H1 (cell line): ENCODE measurements at regions not wholly inside any gene's neighbourhood (a gene's known extent, or its start where the extent isn't known, plus 50 kb on each side); places are given as distances from the start of the nearest gene placed in this dataset.

Experiments used
- CTCF ChIA-PET: fragments of 300-600 bp; sonication (Branson Sonifier 250); formaldehyde crosslinking; loops from one replicate; lab custom pipeline; 2021; ENCODE audit not compliant: partially characterized antibody; lab: Charles Lee
- POLR2A ChIA-PET: fragments of 300-600 bp; sonication (Branson Sonifier 250); formaldehyde crosslinking; loops from one replicate; lab custom pipeline; 2021; ENCODE audit warnings: inconsistent platforms; ENCODE audit not compliant: partially characterized antibody; lab: Charles Lee
- DNase-seq, 2 experiments: peaks; one replicate each; pipeline versions ENCODE4 v3.0.0 to v3.0.0-alpha.2; 2010 to 2022; ENCODE audit warnings: low spot score in 2 of 2, low read depth in 1 of 2, mixed read lengths in 1 of 2
- FAIRE-seq: peaks from 2 replicates; lab custom pipeline; 2011; peaks lifted over from hg19 to GRCh38; lab: Jason Lieb, UNC
- H2AFZ ChIP-seq: 2 replicates; pipeline ENCODE4 v1.8.1; 2012; ENCODE audit warnings: low read length, inconsistent platforms
- H2AK5ac ChIP-seq: 2 replicates; pipeline ENCODE4 v1.6.1; 2013; ENCODE audit warnings: low read depth, low read length
- H2BK120ac ChIP-seq: replicated peaks from 2 replicates; pipeline ENCODE3; 2013; ENCODE audit warnings: low read depth, low read length, inconsistent platforms
- H2BK12ac ChIP-seq: 2 replicates; pipeline ENCODE4 v1.6.1; 2013; ENCODE audit warnings: low read depth, low read length
- H2BK15ac ChIP-seq: 2 replicates; pipeline ENCODE4 v1.6.1; 2013; ENCODE audit warnings: low read length
- H2BK20ac ChIP-seq: 2 replicates; pipeline ENCODE4 v1.6.1; 2013; ENCODE audit warnings: low read length
- H2BK5ac ChIP-seq: 2 replicates; pipeline ENCODE4 v1.6.1; 2013; ENCODE audit warnings: low read depth, low read length
- H3K14ac ChIP-seq: 2 replicates; pipeline ENCODE4 v1.6.1; 2013; ENCODE audit warnings: inconsistent platforms; ENCODE audit not compliant: insufficient read length
- H3K18ac ChIP-seq: 2 replicates; pipeline ENCODE4 v1.6.1; 2013; ENCODE audit warnings: low read length; ENCODE audit errors: extremely low read depth
- H3K23ac ChIP-seq: 2 replicates; pipeline ENCODE4 v1.6.1; 2013; ENCODE audit warnings: inconsistent platforms; ENCODE audit not compliant: insufficient read length
- H3K23me2 ChIP-seq: 2 replicates; pipeline ENCODE4 v1.6.1; 2013; ENCODE audit warnings: low read depth, low read length
- H3K27ac ChIP-seq: 2 replicates; pipeline ENCODE4 v1.6.1; 2011; ENCODE audit warnings: low read depth, low read length, inconsistent platforms
- H3K27me3 ChIP-seq, 4 experiments: replicated peaks in 1 of 4; 1 replicate in 1 of 4; 2 replicates in 3 of 4; pipeline versions ENCODE4 v1.6.1 to v1.8.1; 2011 to 2013; ENCODE audit warnings: low read length in 3 of 4, mild to moderate bottlenecking in 3 of 4, inconsistent platforms in 2 of 4, mixed read lengths in 2 of 4, moderate library complexity in 1 of 4; ENCODE audit not compliant: control insufficient read depth in 3 of 4, insufficient read depth in 3 of 4; ENCODE audit errors: extremely low read depth in 1 of 4
- H3K36me3 ChIP-seq, 4 experiments: 2 replicates each; pipeline versions ENCODE4 v1.6.1 to v1.8.1; 2011 to 2013; ENCODE audit warnings: mild to moderate bottlenecking in 4 of 4, low read length in 3 of 4, moderate library complexity in 2 of 4, control low read depth in 1 of 4, inconsistent platforms in 1 of 4; ENCODE audit not compliant: insufficient read depth in 4 of 4, control insufficient read depth in 2 of 4
- H3K4ac ChIP-seq: replicated peaks from 2 replicates; pipeline ENCODE3; 2013; ENCODE audit warnings: low read length, low read depth, mixed read lengths, inconsistent platforms; ENCODE audit not compliant: insufficient read length
- H3K4me1 ChIP-seq, 4 experiments: replicated peaks in 1 of 4; 1 replicate in 1 of 4; 2 replicates in 3 of 4; pipeline versions ENCODE4 v1.6.1 to v1.8.1; 2011 to 2013; ENCODE audit warnings: low read length in 3 of 4, inconsistent platforms in 2 of 4, mixed read lengths in 1 of 4; ENCODE audit not compliant: insufficient read depth in 4 of 4, control insufficient read depth in 3 of 4
- H3K4me2 ChIP-seq, 2 experiments: 2 replicates each; pipeline versions ENCODE4 v1.6.1 to v1.8.1; 2011 to 2013; ENCODE audit warnings: low read depth in 2 of 2, low read length in 2 of 2, control low read depth in 1 of 2, inconsistent platforms in 1 of 2, mild to moderate bottlenecking in 1 of 2; ENCODE audit not compliant: insufficient read depth in 1 of 2
- H3K4me3 ChIP-seq, 4 experiments: fragments of 200-600, 300-600 bp in 1 of 4; sonication (generic), shearing (Covaris generic), sonication (Bioruptor Twin) in 1 of 4; 2 replicates each; pipeline versions ENCODE4 v1.5.1 to v1.8.1; 2011 to 2016; ENCODE audit warnings: low read length in 4 of 4, low read depth in 3 of 4, control low read depth in 2 of 4, inconsistent platforms in 2 of 4, mild to moderate bottlenecking in 2 of 4, mixed read lengths in 1 of 4, moderate library complexity in 1 of 4; ENCODE audit not compliant: insufficient read depth in 2 of 4; ENCODE audit errors: extremely low read depth in 1 of 4
- H3K56ac ChIP-seq: replicated peaks from 2 replicates; pipeline ENCODE3; 2013; ENCODE audit warnings: low read depth, mild to moderate bottlenecking, mixed read lengths, low read length, inconsistent platforms; ENCODE audit not compliant: insufficient read length
- H3K79me1 ChIP-seq: 2 replicates; pipeline ENCODE4 v1.6.1; 2013; ENCODE audit warnings: low read depth, low read length, control low read depth
- H3K79me2 ChIP-seq, 2 experiments: 2 replicates each; pipeline versions ENCODE4 v1.6.1 to v1.8.1; 2012 to 2013; ENCODE audit warnings: low read length in 2 of 2, mild to moderate bottlenecking in 2 of 2, inconsistent platforms in 1 of 2; ENCODE audit not compliant: insufficient read depth in 2 of 2, control insufficient read depth in 1 of 2
- H3K9ac ChIP-seq, 4 experiments: replicated peaks in 1 of 4; 1 replicate in 1 of 4; 2 replicates in 3 of 4; pipeline versions ENCODE4 v1.6.1 to v1.8.1; 2011 to 2013; ENCODE audit warnings: low read depth in 3 of 4, low read length in 3 of 4, control low read depth in 2 of 4, mild to moderate bottlenecking in 2 of 4, moderate library complexity in 2 of 4, inconsistent platforms in 1 of 4; ENCODE audit errors: extremely low read depth in 1 of 4
- H3K9me3 ChIP-seq, 2 experiments: 2 replicates each; pipeline versions ENCODE4 v1.6.1 to v1.8.1; 2012 to 2013; ENCODE audit warnings: mild to moderate bottlenecking in 2 of 2, moderate library complexity in 2 of 2, control low read depth in 1 of 2, inconsistent platforms in 1 of 2, low read depth in 1 of 2, low read length in 1 of 2, mixed read lengths in 1 of 2; ENCODE audit not compliant: insufficient read depth in 2 of 2
- H4K20me1 ChIP-seq, 2 experiments: replicated peaks in 1 of 2; 2 replicates each; pipeline versions ENCODE3 to v1.8.1; 2011 to 2013; ENCODE audit warnings: inconsistent platforms in 2 of 2, low read length in 2 of 2, mild to moderate bottlenecking in 1 of 2; ENCODE audit not compliant: insufficient read depth in 2 of 2, control insufficient read depth in 1 of 2
- H4K5ac ChIP-seq: 2 replicates; pipeline ENCODE4 v1.6.1; 2013; ENCODE audit warnings: low read length, low read depth, mixed read lengths, inconsistent platforms; ENCODE audit not compliant: insufficient read length
- H4K8ac ChIP-seq: 2 replicates; pipeline ENCODE4 v1.8.0; 2013; ENCODE audit warnings: mild to moderate bottlenecking, moderate library complexity, low read length, inconsistent platforms; ENCODE audit not compliant: insufficient read depth; ENCODE audit errors: extremely low read depth
- H4K91ac ChIP-seq: replicated peaks from 2 replicates; pipeline ENCODE3; 2013; ENCODE audit warnings: low read length, mixed read lengths, inconsistent platforms; ENCODE audit not compliant: insufficient read length
- CHD2 ChIP-seq: IDR thresholded peaks from 2 replicates; pipeline ENCODE4 v1.6.1; 2012; ENCODE audit warnings: low read length, improper control_type of control experiment
- EGR1 ChIP-seq: IDR thresholded peaks from 2 replicates; pipeline ENCODE4 v1.6.1; 2011; ENCODE audit warnings: low read depth, low read length, borderline replicate concordance
- FOSL1 ChIP-seq: IDR thresholded peaks from 2 replicates; pipeline ENCODE4 v1.6.1; 2011; ENCODE audit warnings: mild to moderate bottlenecking, low read depth, low read length, moderate library complexity; ENCODE audit not compliant: insufficient read depth
- GABPA ChIP-seq: IDR thresholded peaks from 2 replicates; pipeline ENCODE4 v1.6.1; 2011; ENCODE audit warnings: mild to moderate bottlenecking, low read length, moderate library complexity, borderline replicate concordance; ENCODE audit not compliant: insufficient read depth
- JUN ChIP-seq: IDR thresholded peaks from 2 replicates; pipeline ENCODE4 v1.6.1; 2011; ENCODE audit warnings: low read depth, mild to moderate bottlenecking, improper control_type of control experiment, low read length
- NANOG ChIP-seq: IDR thresholded peaks from 2 replicates; pipeline ENCODE4 v1.6.1; 2011; ENCODE audit warnings: low read length, low read depth, mild to moderate bottlenecking, inconsistent platforms; ENCODE audit not compliant: insufficient read depth, poor library complexity, severe bottlenecking
- RAD21 ChIP-seq, 2 experiments: IDR thresholded peaks in 1 of 2; conservative IDR thresholded peaks in 1 of 2; 2 replicates each; pipeline ENCODE4 v1.6.1; 2011; ENCODE audit warnings: low read depth in 2 of 2, low read length in 2 of 2, improper control_type of control experiment in 1 of 2, inconsistent platforms in 1 of 2, mild to moderate bottlenecking in 1 of 2, moderate library complexity in 1 of 2
- SAP30 ChIP-seq: fragments of 300-600 bp; sonication (generic); IDR thresholded peaks from 2 replicates; pipeline ENCODE4 v1.7.1; 2012; ENCODE audit warnings: low read length, moderate library complexity, mild to moderate bottlenecking, inconsistent platforms; ENCODE audit not compliant: insufficient read depth, insufficient replicate concordance
- SIRT6 ChIP-seq: IDR thresholded peaks from one replicate; pipeline ENCODE4 v1.7.1; 2012; ENCODE audit warnings: low read length, inconsistent platforms
- SP2 ChIP-seq: IDR thresholded peaks from 2 replicates; pipeline ENCODE4 v1.6.1; 2012; ENCODE audit warnings: mild to moderate bottlenecking, low read length, inconsistent platforms
- SRF ChIP-seq: IDR thresholded peaks from 2 replicates; pipeline ENCODE4 v1.6.1; 2011; ENCODE audit warnings: mild to moderate bottlenecking, low read depth, low read length, moderate library complexity
- TAF7 ChIP-seq: optimal IDR thresholded peaks from 2 replicates; pipeline ENCODE3; 2011; ENCODE audit warnings: low read depth, mild to moderate bottlenecking, inconsistent platforms, low read length, moderate library complexity, borderline replicate concordance
- TBP ChIP-seq: IDR thresholded peaks from 2 replicates; pipeline ENCODE4 v1.6.1; 2011; ENCODE audit warnings: low read depth, low read length, improper control_type of control experiment
- TCF12 ChIP-seq: IDR thresholded peaks from 2 replicates; pipeline ENCODE4 v1.6.1; 2011; ENCODE audit warnings: low read depth, mild to moderate bottlenecking, low read length
- TEAD4 ChIP-seq: IDR thresholded peaks from 2 replicates; pipeline ENCODE4 v1.6.1; 2012; ENCODE audit warnings: low read depth, low read length, inconsistent platforms, mixed read lengths
- YY1 ChIP-seq: IDR thresholded peaks from 2 replicates; pipeline ENCODE4 v1.6.1; 2011; ENCODE audit warnings: low read depth, mild to moderate bottlenecking, low read length
- WGBS, 2 experiments: shearing (Covaris generic) in 1 of 2; methylation state at CpG; one replicate each; pipeline versions ENCODE4 v1.1.6 to v1.1.7; 2013 to 2015; ENCODE audit warnings: low lambda C conversion rate in 2 of 2, mixed read lengths in 2 of 2, inconsistent platforms in 1 of 2, low coverage in 1 of 2, missing lambda C conversion rate in 1 of 2; ENCODE audit not compliant: insufficient replicate concordance in 2 of 2, insufficient coverage in 1 of 2, insufficient read length in 1 of 2; ENCODE audit errors: extremely low coverage in 1 of 2, missing lambda C conversion rate in 1 of 2; 5-methylcytosine and 5-hydroxymethylcytosine counted together

DNA sequence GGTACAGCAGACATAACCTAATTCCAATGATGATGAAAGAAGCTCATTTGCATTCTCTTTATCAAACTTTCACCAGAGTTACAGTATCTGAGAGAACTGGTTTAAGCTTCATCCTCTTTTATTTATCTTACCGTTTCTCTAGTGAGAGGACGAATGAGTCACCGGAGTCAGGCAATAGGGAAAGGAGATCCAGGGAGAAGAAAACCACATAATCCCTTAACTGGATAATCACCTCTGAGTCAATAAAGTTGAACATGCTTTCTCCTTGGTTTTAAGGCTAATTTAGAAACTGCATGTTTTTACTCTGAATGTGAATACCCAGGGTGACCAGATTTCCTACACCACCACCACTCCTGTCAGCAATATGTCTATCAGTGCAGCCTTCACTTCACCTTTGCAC lies 313.7 kb upstream of the TBX18 start:
- H3K9me3 ChIP-seq, result no peaks in the 10 kb centered on the region
- H4K20me1 ChIP-seq, result no peaks in the 10 kb centered on the region
- no peak overlapping the region for H3K18ac ChIP-seq
- no peaks in the 10 kb centered on the region for H3K79me2 ChIP-seq
- H2BK5ac ChIP-seq, result no peak overlapping the region
- no peak overlapping the region for H2AK5ac ChIP-seq
- H2BK15ac ChIP-seq, result no peak overlapping the region
- H3K56ac ChIP-seq, result no peak overlapping the region
- H2BK120ac ChIP-seq, result no peak overlapping the region
- H3K23me2 ChIP-seq, result no peaks in the 10 kb centered on the region
- H3K79me1 ChIP-seq, result no peaks in the 10 kb centered on the region
- ChIA-PET CTCF (interaction anchor here (0.9 to 2.0 kb wide), 4 partner anchors 9 to 48 kb away, joined by 3 to 5 read pairs (median 3); no protein-coding TSS in a partner anchor), POLR2A (no interaction called here)
- DNase-seq, result no peak
- no peak for TF ChIP-seq CHD2
- TF ChIP-seq TCF12, result no peak
- no peak for TF ChIP-seq SRF
- no peak for TF ChIP-seq YY1
- no peak for TF ChIP-seq EGR1
- TF ChIP-seq FOSL1, result no peak
- TF ChIP-seq SAP30, result no peak
- TF ChIP-seq TEAD4, result no peak
- no peak for TF ChIP-seq SP2
- no peak for TF ChIP-seq NANOG
- no peak for TF ChIP-seq TAF7
- no peak for TF ChIP-seq SIRT6
- no peak for TF ChIP-seq TBP
- no peak for TF ChIP-seq RAD21 (IDR thresholded peaks at IDR 0.05 in 1 of 2, conservative IDR thresholded peaks at IDR 0.05 in 1 of 2; ENCODE audit: low read depth in 2 of 2, low read length in 2 of 2)
- no peak for TF ChIP-seq GABPA
- TF ChIP-seq JUN, result no peak
- no peak overlapping the region for H2BK12ac ChIP-seq
- peak overlapping the region; percentile 21; the same call in 1 of the 2 replicates for H2AFZ ChIP-seq
- no peak overlapping the region for H4K91ac ChIP-seq
- 95% methylated on average over 3 of the region's 3 CpGs; no CpG with 5 or more reads in 1 of the 2 experiments for WGBS, 2 experiments
- no peaks in the 10 kb centered on the region for H3K4me1 ChIP-seq
- no peaks in the 10 kb centered on the region for H3K36me3 ChIP-seq
- no peak for FAIRE-seq
- H3K9ac ChIP-seq, result no peak overlapping the region
- H2BK20ac ChIP-seq, result no peak overlapping the region
- H4K5ac ChIP-seq, result no peak overlapping the region
- no peak overlapping the region for H3K23ac ChIP-seq
- H3K4me2 ChIP-seq, result no peak overlapping the region
- no peak overlapping the region for H3K4me3 ChIP-seq
- H3K14ac ChIP-seq, result no peak overlapping the region
- no peak overlapping the region for H3K27ac ChIP-seq
- H4K8ac ChIP-seq, result no peak overlapping the region
- no peak overlapping the region for H3K4ac ChIP-seq
- H3K27me3 ChIP-seq, result peaks cover 0 to 1% (median 0%) of the 10 kb centered on the region in 4 experiments; a peak in 1 of 7 replicates
